Fibroblast of villous mesenchyme (primary cell): ENCODE measurements at regions not wholly inside any gene's neighbourhood (a gene's known extent, or its start where the extent isn't known, plus 50 kb on each side); places are given as distances from the start of the nearest gene placed in this dataset.

Experiments
- DNase-seq: peaks from one replicate; pipeline ENCODE4 v3.0.0-alpha.2; 2010; ENCODE audit warnings: low read depth
- H3K4me3 ChIP-seq: 2 replicates; pipeline ENCODE4 v1.5.1; 2011; ENCODE audit warnings: low read depth, mild to moderate bottlenecking, low read length
- CTCF ChIP-seq: IDR thresholded peaks from 2 replicates; pipeline ENCODE4 v1.5.1; 2012; ENCODE audit warnings: low read depth, mild to moderate bottlenecking, low read length; ENCODE audit not compliant: insufficient read depth

GRCh38 chr4:123517971-123518370 is 121.4 kb downstream of the SPRY1 start:
- no peak for DNase-seq
- TF ChIP-seq CTCF = no peak
- H3K4me3 ChIP-seq = no peak overlapping the region

- no peak overlapping the region for H3K4me3 ChIP-seq
- DNase-seq = no peak
- TF ChIP-seq CTCF = no peak
Observed at GRCh38 chr4:123520325-123520724, 123.7 kb downstream of the SPRY1 start.

GRCh38 chr4:123522081-123522480 is 125.5 kb downstream of the SPRY1 start:
- DNase-seq = no peak
- H3K4me3 ChIP-seq = no peak overlapping the region
- TF ChIP-seq CTCF = no peak

GRCh38 chr4:123522646-123523045 is 126.1 kb downstream of the SPRY1 start:
- TF ChIP-seq CTCF = no peak
- no peak overlapping the region for H3K4me3 ChIP-seq
- DNase-seq = no peak

GRCh38 chr4:123524958-123525628 is 128.5 kb downstream of the SPRY1 start:
- TF ChIP-seq CTCF = no peak
- peak; percentile 95 for DNase-seq
- H3K4me3 ChIP-seq = no peak overlapping the region

- DNase-seq = no peak
- no peak overlapping the region for H3K4me3 ChIP-seq
- TF ChIP-seq CTCF = no peak
Observed at GRCh38 chr4:123526511-123526910, 129.9 kb downstream of the SPRY1 start.
